ENCODE measurements at regions not wholly inside any gene's neighbourhood (a gene's known extent, or its start where the extent isn't known, plus 50 kb on each side); places are given as distances from the start of the nearest gene placed in this dataset.

GRCh38 chr2:2561346-2562095 lies 230.4 kb upstream of the MYT1L start:
- WGBS, 5 donors, result 79 to 87% (median 81%) methylated on average over 13 to 14 of the region's 14 CpGs
- H3K27me3 ChIP-seq (replicated peaks in 1 of 7), result peaks cover 0 to 5% (median 0%) of the 10 kb centered on the region in 7 donors
- no peaks in the 10 kb centered on the region for H3K4me1 ChIP-seq
- intact Hi-C loops (cut with DNase I; ENCODE audit: low total_unique reads), result no loop called here
- no peak for TF ChIP-seq POLR2AphosphoS5 (IDR thresholded peaks at IDR 0.05)
- no peak for TF ChIP-seq POLR2A (IDR thresholded peaks at IDR 0.05)
- TF ChIP-seq, protein P1, sequence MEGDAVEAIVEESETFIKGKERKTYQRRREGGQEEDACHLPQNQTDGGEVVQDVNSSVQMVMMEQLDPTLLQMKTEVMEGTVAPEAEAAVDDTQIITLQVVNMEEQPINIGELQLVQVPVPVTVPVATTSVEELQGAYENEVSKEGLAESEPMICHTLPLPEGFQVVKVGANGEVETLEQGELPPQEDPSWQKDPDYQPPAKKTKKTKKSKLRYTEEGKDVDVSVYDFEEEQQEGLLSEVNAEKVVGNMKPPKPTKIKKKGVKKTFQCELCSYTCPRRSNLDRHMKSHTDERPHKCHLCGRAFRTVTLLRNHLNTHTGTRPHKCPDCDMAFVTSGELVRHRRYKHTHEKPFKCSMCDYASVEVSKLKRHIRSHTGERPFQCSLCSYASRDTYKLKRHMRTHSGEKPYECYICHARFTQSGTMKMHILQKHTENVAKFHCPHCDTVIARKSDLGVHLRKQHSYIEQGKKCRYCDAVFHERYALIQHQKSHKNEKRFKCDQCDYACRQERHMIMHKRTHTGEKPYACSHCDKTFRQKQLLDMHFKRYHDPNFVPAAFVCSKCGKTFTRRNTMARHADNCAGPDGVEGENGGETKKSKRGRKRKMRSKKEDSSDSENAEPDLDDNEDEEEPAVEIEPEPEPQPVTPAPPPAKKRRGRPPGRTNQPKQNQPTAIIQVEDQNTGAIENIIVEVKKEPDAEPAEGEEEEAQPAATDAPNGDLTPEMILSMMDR (IDR thresholded peaks at IDR 0.05 in 8 of 11, conservative IDR thresholded peaks at IDR 0.05 in 3 of 11), result no peak
- no peaks in the 10 kb centered on the region for H3K36me3 ChIP-seq
- DNase-seq, result peak; percentile 54
- H3K27ac ChIP-seq, result no peak overlapping the region
- no peak overlapping the region for H3K4me3 ChIP-seq
- peaks cover 0 to 3% (median 0%) of the 10 kb centered on the region in 8 donors for H3K9me3 ChIP-seq

DNA sequence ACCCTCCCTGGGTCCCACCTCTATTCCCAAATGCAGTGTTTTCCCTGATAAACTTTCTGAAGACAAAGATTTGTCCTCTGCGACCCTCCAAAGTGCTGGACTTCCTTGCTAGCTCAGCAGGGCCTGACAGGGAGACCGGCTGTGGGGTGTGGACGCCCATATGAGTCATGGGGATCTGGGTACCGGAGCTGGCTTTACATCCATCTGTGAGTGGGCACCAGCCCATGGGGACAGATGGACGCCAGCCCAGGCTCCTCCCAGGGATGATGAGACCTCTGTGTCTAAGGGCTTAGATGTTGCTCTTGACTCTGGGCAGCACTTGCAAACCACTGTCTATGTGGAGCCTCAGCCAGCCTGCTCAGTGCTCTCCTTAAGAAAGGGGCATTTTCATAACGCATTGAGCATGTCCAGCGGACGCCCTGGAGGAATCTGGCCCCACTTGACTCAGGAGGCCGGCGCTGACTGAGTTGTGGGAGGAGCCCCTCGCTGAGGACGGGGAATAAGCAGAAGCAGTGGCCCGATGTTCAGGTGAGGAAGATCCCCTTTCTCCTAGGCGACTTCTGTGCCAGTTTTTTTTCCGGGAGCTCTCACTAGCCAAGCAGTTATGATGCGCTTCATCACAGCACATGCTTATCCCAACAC lies 229.4 kb upstream of the MYT1L start:
- Histone ChIP-seq H3K36me3 (no peaks in the 10 kb centered on the region), H3K4me3 (no peak overlapping the region), H3K27ac (no peak overlapping the region), H3K27me3 (replicated peaks in 1 of 7) (peaks cover 0 to 5% (median 0%) of the 10 kb centered on the region in 7 donors), H3K4me1 (no peaks in the 10 kb centered on the region), H3K9me3 (peaks cover 0 to 3% (median 0%) of the 10 kb centered on the region in 8 donors)
- TF ChIP-seq, protein P1 (IDR thresholded peaks at IDR 0.05 in 8 of 11, conservative IDR thresholded peaks at IDR 0.05 in 3 of 11), result no peak
- TF ChIP-seq POLR2AphosphoS5 (IDR thresholded peaks at IDR 0.05), result no peak
- TF ChIP-seq POLR2A (IDR thresholded peaks at IDR 0.05), result no peak
- peak; percentile 50 for DNase-seq
- WGBS, 5 donors, result 74 to 82% (median 75%) methylated on average over 7 to 16 of the region's 16 CpGs
- intact Hi-C loops (cut with DNase I; ENCODE audit: low total_unique reads), result no loop called here

- DNase-seq, result no peak
- intact Hi-C loops (cut with DNase I; ENCODE audit: low total_unique reads), result no loop called here
Measured at GRCh38 chr2:2558476-2558875, 227.4 kb upstream of the MYT1L start.

More at GRCh38 chr2:2558476-2558875, 227.4 kb upstream of the MYT1L start:
- H3K27ac ChIP-seq, result no peak overlapping the region
- H3K27me3 ChIP-seq (replicated peaks in 1 of 7), result peaks cover 0 to 5% (median 0%) of the 10 kb centered on the region in 7 donors
- H3K4me3 ChIP-seq, result no peak overlapping the region
- no peaks in the 10 kb centered on the region for H3K36me3 ChIP-seq
- no peaks in the 10 kb centered on the region for H3K4me1 ChIP-seq
- H3K9me3 ChIP-seq, result peaks cover 0 to 16% (median 7%) of the 10 kb centered on the region in 8 donors
- no peak for TF ChIP-seq POLR2A (IDR thresholded peaks at IDR 0.05)
- TF ChIP-seq POLR2AphosphoS5 (IDR thresholded peaks at IDR 0.05), result no peak
- TF ChIP-seq, protein P1 (IDR thresholded peaks at IDR 0.05 in 8 of 11, conservative IDR thresholded peaks at IDR 0.05 in 3 of 11), result no peak
- 82 to 87% (median 86%) methylated on average over 9 of the region's 9 CpGs for WGBS, 5 donors

Data from spleen (tissue), 11 donors.